ENCODE measurements at regions not wholly inside any gene's neighbourhood (a gene's known extent, or its start where the extent isn't known, plus 50 kb on each side); places are given as distances from the start of the nearest gene placed in this dataset.

GRCh38 chr18:72180689-72181088 lies 363.5 kb downstream of the CBLN2 start:
- TF ChIP-seq REST (IDR thresholded peaks at IDR 0.05; ENCODE audit: low read depth) (no peak), CTCF (IDR thresholded peaks at IDR 0.05 in 2 of 3, conservative IDR thresholded peaks at IDR 0.05 in 1 of 3; ENCODE audit: borderline replicate concordance in 1 of 3, insufficient read depth in 1 of 3, low read depth in 2 of 3, low read length in 2 of 3) (no peak), CEBPB (IDR thresholded peaks at IDR 0.05; ENCODE audit: low read depth) (no peak), EZH2phosphoT487 (IDR thresholded peaks at IDR 0.05; ENCODE audit: borderline replicate concordance) (no peak), EZH2 (IDR thresholded peaks at IDR 0.05) (no peak), RAD21 (IDR thresholded peaks at IDR 0.05; ENCODE audit: low read depth) (no peak), ZNF274 (IDR thresholded peaks at IDR 0.05; ENCODE audit: low read depth, low read length) (no peak), POLR2AphosphoS5 (IDR thresholded peaks at IDR 0.05; ENCODE audit: low read depth, low read length) (no peak), ZFX (IDR thresholded peaks at IDR 0.05) (no peak), POLR2A (IDR thresholded peaks at IDR 0.05; ENCODE audit: borderline replicate concordance, extremely low read depth, insufficient read depth, insufficient read length) (no peak), SIN3A (IDR thresholded peaks at IDR 0.05; ENCODE audit: low read depth) (no peak), FOSL1 (IDR thresholded peaks at IDR 0.05; ENCODE audit: low read depth) (no peak), MAX (IDR thresholded peaks at IDR 0.05) (no peak), SRF (IDR thresholded peaks at IDR 0.05; ENCODE audit: low read depth) (no peak)

Measured in HCT116 (cell line).